Hepatocyte (in vitro differentiated cells): ENCODE measurements at regions not wholly inside any gene's neighbourhood (a gene's known extent, or its start where the extent isn't known, plus 50 kb on each side); places are given as distances from the start of the nearest gene placed in this dataset.

Experiments used
- DNase-seq: peaks from one replicate; pipeline ENCODE4 v3.0.0-alpha.2; 2016; ENCODE audit warnings: low spot score
- H2AFZ ChIP-seq: fragments of 200-600 bp; sonication (generic); 2 replicates; pipeline ENCODE4 v1.6.0; 2016; ENCODE audit warnings: antibody characterized with exemption, mild to moderate bottlenecking
- H3K27ac ChIP-seq: fragments of 200-600 bp; sonication (generic); 2 replicates; pipeline ENCODE4 v1.5.1; 2016; ENCODE audit warnings: mild to moderate bottlenecking
- H3K27me3 ChIP-seq: fragments of 200-600 bp; sonication (generic); 2 replicates; pipeline ENCODE4 v1.6.1; 2016
- H3K36me3 ChIP-seq: fragments of 200-600 bp; sonication (generic); replicated peaks from 2 replicates; pipeline ENCODE4 v1.5.1; 2016; ENCODE audit warnings: low read depth; ENCODE audit not compliant: insufficient read depth
- H3K4me1 ChIP-seq: fragments of 200-600 bp; sonication (generic); 2 replicates; pipeline ENCODE4 v1.5.1; 2016; ENCODE audit warnings: mild to moderate bottlenecking, moderate library complexity; ENCODE audit not compliant: insufficient read depth
- H3K4me2 ChIP-seq: fragments of 200-600 bp; sonication (generic); 2 replicates; pipeline ENCODE4 v1.6.0; 2016
- H3K4me3 ChIP-seq: fragments of 200-600 bp; sonication (generic); 2 replicates; pipeline ENCODE4 v1.5.1; 2016; ENCODE audit warnings: mild to moderate bottlenecking
- H3K79me2 ChIP-seq: fragments of 200-600 bp; sonication (generic); 2 replicates; pipeline ENCODE4 v1.6.0; 2017; ENCODE audit warnings: mild to moderate bottlenecking
- H3K9me2 ChIP-seq: fragments of 200-600 bp; sonication (generic); replicated peaks from 2 replicates; pipeline ENCODE4 v1.6.0; 2017; ENCODE audit warnings: mild to moderate bottlenecking; ENCODE audit not compliant: insufficient read depth
- H3K9me3 ChIP-seq: fragments of 200-600 bp; sonication (generic); 2 replicates; pipeline ENCODE4 v1.5.1; 2016; ENCODE audit warnings: low read depth, mild to moderate bottlenecking
- H4K20me1 ChIP-seq: fragments of 200-600 bp; sonication (generic); 2 replicates; pipeline ENCODE4 v1.6.0; 2016; ENCODE audit warnings: mild to moderate bottlenecking; ENCODE audit not compliant: insufficient read depth, poor library complexity, severe bottlenecking
- EZH2 ChIP-seq: fragments of 200-600 bp; sonication (generic); IDR thresholded peaks from 2 replicates; pipeline ENCODE4 v1.6.1; 2016; ENCODE audit warnings: antibody characterized with exemption, mild to moderate bottlenecking, borderline replicate concordance
- EZH2phosphoT487 ChIP-seq: fragments of 200-600 bp; sonication (generic); IDR thresholded peaks from one replicate; pipeline ENCODE4 v1.6.1; 2018; ENCODE audit warnings: antibody characterized with exemption, mild to moderate bottlenecking, low read depth, moderate library complexity; ENCODE audit not compliant: unreplicated experiment, severe bottlenecking
- WGBS: methylation state at CpG from one replicate; pipeline ENCODE4 v1.1.6; 2016; ENCODE audit warnings: low lambda C conversion rate; ENCODE audit errors: missing lambda C conversion rate; 5-methylcytosine and 5-hydroxymethylcytosine counted together
- TF ChIP-seq, protein P1 (sequence below): fragments of 200-600 bp; sonication (generic); IDR thresholded peaks from 2 replicates; pipeline ENCODE4 v1.5.1; 2016; ENCODE audit warnings: antibody characterized with exemption, mild to moderate bottlenecking; ENCODE audit not compliant: poor library complexity

DNA sequence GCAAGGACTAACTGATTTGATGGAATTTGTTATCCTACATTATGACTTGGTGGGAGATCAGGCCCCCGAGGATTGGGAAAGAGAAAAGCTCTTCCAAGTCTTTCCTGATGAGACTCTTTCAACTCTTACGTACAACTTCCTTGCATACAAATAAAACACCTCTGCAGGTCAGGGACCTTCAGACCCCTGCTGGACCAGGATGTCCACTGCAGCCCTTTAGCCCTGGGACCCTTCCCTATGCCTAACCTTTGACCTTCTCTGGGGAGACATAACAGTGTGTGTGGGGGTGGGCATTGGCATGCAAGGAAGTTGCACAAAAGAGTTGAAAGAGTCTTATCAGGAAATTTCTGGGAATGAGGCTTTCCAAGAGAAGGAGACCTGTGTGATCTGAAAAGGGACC lies 859.4 kb downstream of the TYW1 start:
- WGBS, result 77% methylated on average over 2 of the region's 2 CpGs
- peaks cover 4% of the 10 kb centered on the region for H3K4me1 ChIP-seq

DNA sequence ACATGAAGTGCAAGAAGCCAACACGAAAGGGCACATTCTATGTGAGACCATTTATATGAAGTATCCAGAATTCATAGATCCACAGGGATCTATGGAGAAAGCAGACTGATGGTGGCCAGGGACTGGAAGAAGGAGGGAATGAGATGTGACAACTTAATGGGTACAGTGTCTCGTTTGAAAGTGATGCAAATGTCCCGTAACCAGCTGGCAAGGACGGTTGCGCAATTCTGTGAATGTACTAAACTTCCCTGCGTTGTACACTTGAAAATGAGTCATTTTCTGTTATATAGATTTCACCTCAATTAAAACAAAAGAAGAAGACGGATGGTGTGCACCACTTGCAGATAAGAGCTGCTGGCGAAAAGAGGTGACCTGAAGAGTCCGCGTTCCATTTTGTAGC lies 861.1 kb downstream of the TYW1 start:
- Histone ChIP-seq H3K9me2 (no peaks in the 10 kb centered on the region), H3K27ac (no peak overlapping the region), H3K79me2 (no peaks in the 10 kb centered on the region), H2AFZ (no peak overlapping the region), H3K4me1 (peaks cover 4% of the 10 kb centered on the region), H3K4me2 (no peak overlapping the region), H3K4me3 (no peak overlapping the region), H3K36me3 (no peaks in the 10 kb centered on the region), H3K27me3 (no peaks in the 10 kb centered on the region), H4K20me1 (no peaks in the 10 kb centered on the region), H3K9me3 (no peaks in the 10 kb centered on the region)
- no peak for TF ChIP-seq EZH2phosphoT487
- TF ChIP-seq, protein P1, sequence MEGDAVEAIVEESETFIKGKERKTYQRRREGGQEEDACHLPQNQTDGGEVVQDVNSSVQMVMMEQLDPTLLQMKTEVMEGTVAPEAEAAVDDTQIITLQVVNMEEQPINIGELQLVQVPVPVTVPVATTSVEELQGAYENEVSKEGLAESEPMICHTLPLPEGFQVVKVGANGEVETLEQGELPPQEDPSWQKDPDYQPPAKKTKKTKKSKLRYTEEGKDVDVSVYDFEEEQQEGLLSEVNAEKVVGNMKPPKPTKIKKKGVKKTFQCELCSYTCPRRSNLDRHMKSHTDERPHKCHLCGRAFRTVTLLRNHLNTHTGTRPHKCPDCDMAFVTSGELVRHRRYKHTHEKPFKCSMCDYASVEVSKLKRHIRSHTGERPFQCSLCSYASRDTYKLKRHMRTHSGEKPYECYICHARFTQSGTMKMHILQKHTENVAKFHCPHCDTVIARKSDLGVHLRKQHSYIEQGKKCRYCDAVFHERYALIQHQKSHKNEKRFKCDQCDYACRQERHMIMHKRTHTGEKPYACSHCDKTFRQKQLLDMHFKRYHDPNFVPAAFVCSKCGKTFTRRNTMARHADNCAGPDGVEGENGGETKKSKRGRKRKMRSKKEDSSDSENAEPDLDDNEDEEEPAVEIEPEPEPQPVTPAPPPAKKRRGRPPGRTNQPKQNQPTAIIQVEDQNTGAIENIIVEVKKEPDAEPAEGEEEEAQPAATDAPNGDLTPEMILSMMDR, result no peak
- TF ChIP-seq EZH2, result no peak
- DNase-seq, result no peak
- 89% methylated on average over 10 of the region's 10 CpGs for WGBS

More for the DNA sequence above, 859.4 kb downstream of the TYW1 start:
- Histone ChIP-seq H3K27me3 (no peaks in the 10 kb centered on the region), H3K36me3 (no peaks in the 10 kb centered on the region), H4K20me1 (no peaks in the 10 kb centered on the region), H3K9me2 (no peaks in the 10 kb centered on the region), H3K9me3 (no peaks in the 10 kb centered on the region), H2AFZ (no peak overlapping the region), H3K4me3 (no peak overlapping the region), H3K4me2 (no peak overlapping the region), H3K27ac (no peak overlapping the region), H3K79me2 (no peaks in the 10 kb centered on the region)
- no peak for DNase-seq
- TF ChIP-seq, protein P1, result no peak
- no peak for TF ChIP-seq EZH2
- no peak for TF ChIP-seq EZH2phosphoT487

DNA sequence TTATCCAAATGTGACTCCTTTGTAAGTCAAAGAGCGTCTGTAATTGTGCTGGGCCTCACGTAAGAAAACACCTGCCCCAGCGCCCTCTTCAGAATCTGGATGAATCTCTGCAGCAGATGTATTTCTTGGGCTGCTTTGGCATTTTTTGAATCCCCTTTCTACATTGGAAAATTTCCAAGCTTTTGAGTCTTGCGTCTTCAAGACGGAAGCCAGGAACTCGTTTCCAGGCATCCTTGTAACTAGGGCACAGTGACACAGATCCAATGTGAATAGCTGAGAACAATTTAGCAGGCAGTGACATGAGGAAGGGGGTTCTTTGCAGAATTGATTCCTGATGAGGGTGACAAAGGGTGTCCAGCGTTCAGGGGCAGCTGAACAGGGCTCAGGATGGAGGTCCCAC lies 862.3 kb downstream of the TYW1 start:
- Histone ChIP-seq H4K20me1 (no peaks in the 10 kb centered on the region), H3K4me1 (peaks cover 4% of the 10 kb centered on the region), H3K9me2 (no peaks in the 10 kb centered on the region), H3K9me3 (no peaks in the 10 kb centered on the region), H3K36me3 (no peaks in the 10 kb centered on the region), H2AFZ (no peak overlapping the region), H3K27me3 (no peaks in the 10 kb centered on the region), H3K79me2 (no peaks in the 10 kb centered on the region), H3K4me2 (no peak overlapping the region), H3K4me3 (no peak overlapping the region), H3K27ac (no peak overlapping the region)
- DNase-seq, result no peak
- no peak for TF ChIP-seq EZH2phosphoT487
- 91% methylated on average over 7 of the region's 7 CpGs for WGBS

DNA sequence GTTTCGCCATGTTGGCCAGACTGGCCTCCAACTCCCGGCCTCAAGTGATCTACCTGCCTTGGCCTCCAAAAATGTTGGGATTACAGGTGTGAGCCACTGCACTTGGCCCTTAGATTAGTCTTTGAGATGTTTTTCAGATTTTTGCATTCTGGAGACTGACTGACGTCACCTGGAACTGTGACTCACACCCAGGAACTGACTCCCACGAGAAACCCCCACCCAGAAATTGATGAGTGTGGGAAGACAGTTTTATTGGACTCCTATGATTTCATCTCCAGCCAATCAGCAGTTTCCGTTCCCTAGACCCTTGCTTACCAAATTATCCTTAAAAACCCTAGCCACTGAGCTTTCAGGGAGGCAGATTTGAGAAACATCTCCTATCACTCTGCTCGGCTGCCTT lies 867.3 kb downstream of the TYW1 start:
- no peak for DNase-seq
- H2AFZ ChIP-seq, result no peak overlapping the region
- no peak overlapping the region for H3K4me2 ChIP-seq
- 81% methylated on average over 6 of the region's 6 CpGs for WGBS
- H3K27ac ChIP-seq, result no peak overlapping the region
- H4K20me1 ChIP-seq, result no peaks in the 10 kb centered on the region
- no peaks in the 10 kb centered on the region for H3K79me2 ChIP-seq
- TF ChIP-seq, protein P1, result no peak
- TF ChIP-seq EZH2phosphoT487 (no peak), EZH2 (no peak)
- no peaks in the 10 kb centered on the region for H3K9me3 ChIP-seq
- H3K4me3 ChIP-seq, result no peak overlapping the region
- H3K27me3 ChIP-seq, result no peaks in the 10 kb centered on the region
- H3K36me3 ChIP-seq, result no peaks in the 10 kb centered on the region
- H3K4me1 ChIP-seq, result no peaks in the 10 kb centered on the region
- no peaks in the 10 kb centered on the region for H3K9me2 ChIP-seq
